A549 (cell line): ENCODE measurements at regions not wholly inside any gene's neighbourhood (a gene's known extent, or its start where the extent isn't known, plus 50 kb on each side); places are given as distances from the start of the nearest gene placed in this dataset.

ENCODE experiments used
- ATAC-seq, 2 experiments: fragments of 200-7000 bp in 1 of 2; fragments of >200 bp in 1 of 2; cut with Nextera tagmentation in 1 of 2; cut with Tn5 transposase in 1 of 2; 3 replicates each; pipeline versions ENCODE4 v1.8.0 to v1.9.1; 2018 to 2020; ENCODE audit warnings: mild to moderate bottlenecking in 1 of 2, moderate library complexity in 1 of 2
- CTCF ChIA-PET: fragments of 300-600 bp; sonication (Branson Sonifier 250); formaldehyde crosslinking; extraction: SDS; loops from one replicate; lab custom pipeline; 2021; ENCODE audit warnings: antibody characterized with exemption, inconsistent platforms; lab: Yijun Ruan, JAX
- POLR2A ChIA-PET: fragments of 350-600 bp; formaldehyde crosslinking; extraction: SDS; loops from one replicate; lab custom pipeline; 2021; ENCODE audit warnings: antibody characterized with exemption, inconsistent platforms; lab: Yijun Ruan, JAX
- DNase-seq, 2 experiments: peaks; one replicate each; pipeline versions ENCODE4 v3.0.0 to v3.0.0-alpha.2; 2011 to 2016; ENCODE audit warnings: low read depth in 1 of 2, low spot score in 1 of 2
- FAIRE-seq: peaks from 2 replicates; lab custom pipeline; 2011; peaks lifted over from hg19 to GRCh38; lab: Jason Lieb, UNC
- H3K27ac ChIP-seq, 2 experiments: fragments of >200 bp; sonication (Bioruptor Twin); formaldehyde crosslinking; 3 replicates each; pipeline ENCODE4 v1.5.1; 2016 to 2017
- H3K4me1 ChIP-seq: fragments of >200 bp; sonication (Bioruptor Twin); formaldehyde crosslinking; 3 replicates; pipeline ENCODE4 v1.6.1; 2016
- H3K4me2 ChIP-seq: fragments of >200 bp; sonication (Bioruptor Twin); formaldehyde crosslinking; 3 replicates; pipeline ENCODE4 v1.6.1; 2016
- H3K4me3 ChIP-seq: fragments of >200 bp; sonication (Bioruptor Twin); formaldehyde crosslinking; 3 replicates; pipeline ENCODE4 v1.5.1; 2016
- H3K9me3 ChIP-seq: fragments of >200 bp; sonication (Bioruptor Twin); formaldehyde crosslinking; 3 replicates; pipeline ENCODE4 v1.6.1; 2016
- CBX2 ChIP-seq: fragments of 200-600 bp; sonication (generic); IDR thresholded peaks from 2 replicates; pipeline ENCODE4 v1.6.1; 2016; ENCODE audit warnings: low read depth, mild to moderate bottlenecking, borderline replicate concordance
- CHD2 ChIP-seq: fragments of 150-350 bp; IDR thresholded peaks from 2 replicates; pipeline ENCODE4 v1.6.1; 2014; ENCODE audit warnings: low read length; ENCODE audit not compliant: partially characterized antibody
- CTCF ChIP-seq: fragments of >200 bp; sonication (Bioruptor Twin); formaldehyde crosslinking; IDR thresholded peaks from 3 replicates; pipeline ENCODE4 v1.5.1; 2016
- EHF ChIP-seq: fragments of 250-450 bp; sonication (Bioruptor Pico); IDR thresholded peaks from 2 replicates; pipeline ENCODE4 v1.5.0; 2020; ENCODE audit warnings: mild to moderate bottlenecking
- FOSB ChIP-seq: fragments of 250-450 bp; sonication (Bioruptor Pico); IDR thresholded peaks from 2 replicates; pipeline ENCODE4 v1.5.0; 2020; ENCODE audit warnings: mild to moderate bottlenecking, moderate library complexity
- GATA3 ChIP-seq: IDR thresholded peaks from 2 replicates; pipeline ENCODE4 v1.6.1; 2012; ENCODE audit warnings: borderline replicate concordance
- HOXA7 ChIP-seq: fragments of 250-450 bp; sonication (Bioruptor Pico); IDR thresholded peaks from 2 replicates; pipeline ENCODE4 v1.5.0; 2020; ENCODE audit warnings: mild to moderate bottlenecking, moderate library complexity
- JUN ChIP-seq, 2 experiments: fragments of >200 bp; sonication (Bioruptor Twin); formaldehyde crosslinking; IDR thresholded peaks; 2 replicates in 1 of 2; 3 replicates in 1 of 2; pipeline ENCODE4 v1.6.1; 2016 to 2017
- KDM1A ChIP-seq: fragments of 200-600 bp; sonication (generic); IDR thresholded peaks from 2 replicates; pipeline ENCODE4 v1.6.1; 2016; ENCODE audit warnings: low read depth, mild to moderate bottlenecking
- MAFK ChIP-seq: fragments of 450-650 bp; IDR thresholded peaks from 2 replicates; pipeline ENCODE4 v1.6.1; 2014; ENCODE audit not compliant: partially characterized antibody
- MAX ChIP-seq: IDR thresholded peaks from 2 replicates; pipeline ENCODE4 v1.6.1; 2012
- MAZ ChIP-seq: fragments of 150-350 bp; IDR thresholded peaks from 2 replicates; pipeline ENCODE4 v1.6.1; 2014; ENCODE audit warnings: antibody characterized with exemption, low read depth, low read length, borderline replicate concordance
- NFE2L2 ChIP-seq: fragments of 150-350 bp; conservative IDR thresholded peaks from 2 replicates; pipeline ENCODE4 v1.6.1; 2014; ENCODE audit warnings: low read length
- PHF8 ChIP-seq: fragments of 200-600 bp; sonication (generic); IDR thresholded peaks from 2 replicates; pipeline ENCODE4 v1.6.1; 2016; ENCODE audit warnings: low read depth, mild to moderate bottlenecking, antibody characterized with exemption, moderate library complexity, borderline replicate concordance
- POLR2AphosphoS2 ChIP-seq: conservative IDR thresholded peaks from 2 replicates; pipeline ENCODE4 v1.6.1; 2012; ENCODE audit warnings: low read length, improper control_type of control experiment, inconsistent platforms
- RFX5 ChIP-seq: fragments of 450-650 bp; IDR thresholded peaks from 2 replicates; pipeline ENCODE4 v1.7.1; 2014; ENCODE audit warnings: antibody characterized with exemption, mild to moderate bottlenecking, moderate library complexity
- SMC3 ChIP-seq: fragments of >200 bp; sonication (Bioruptor Twin); formaldehyde crosslinking; IDR thresholded peaks from 3 replicates; pipeline ENCODE4 v1.6.1; 2018; ENCODE audit warnings: inconsistent platforms
- SREBF2 ChIP-seq: fragments of 450-650 bp; IDR thresholded peaks from 2 replicates; pipeline ENCODE4 v1.6.1; 2014; ENCODE audit warnings: mild to moderate bottlenecking, moderate library complexity
- TFCP2L1 ChIP-seq: fragments of 250-450 bp; sonication (Bioruptor Pico); IDR thresholded peaks from 2 replicates; pipeline ENCODE4 v1.5.0; 2021; ENCODE audit warnings: mild to moderate bottlenecking
- TP53 ChIP-seq: fragments of 250-450 bp; sonication (Bioruptor Pico); IDR thresholded peaks from 2 replicates; pipeline ENCODE4 v1.5.0; 2021; ENCODE audit warnings: mild to moderate bottlenecking, moderate library complexity
- USF2 ChIP-seq: fragments of 450-650 bp; IDR thresholded peaks from 2 replicates; pipeline ENCODE4 v1.6.1; 2014; ENCODE audit warnings: antibody characterized with exemption
- ZNF302 ChIP-seq: fragments of 250-450 bp; sonication (Bioruptor Pico); IDR thresholded peaks from 2 replicates; pipeline ENCODE4 v1.9.0; 2021; ENCODE audit warnings: inconsistent platforms, mild to moderate bottlenecking, moderate library complexity
- ZSCAN20 ChIP-seq: fragments of 250-450 bp; sonication (Bioruptor Pico); IDR thresholded peaks from 2 replicates; pipeline ENCODE4 v1.8.0; 2022; ENCODE audit warnings: mild to moderate bottlenecking, moderate library complexity
- WGBS: methylation state at CpG from one replicate; pipeline ENCODE4 v1.1.6; 2017; ENCODE audit errors: missing lambda C conversion rate; 5-methylcytosine and 5-hydroxymethylcytosine counted together
- TF ChIP-seq, protein P1 (sequence below): fragments of 200-600 bp; sonication (generic); IDR thresholded peaks from 2 replicates; pipeline ENCODE4 v1.6.1; 2016; ENCODE audit warnings: antibody characterized with exemption, mild to moderate bottlenecking, moderate library complexity
- TF ChIP-seq, protein P2 (sequence below): IDR thresholded peaks from 2 replicates; pipeline ENCODE4 v1.6.1; 2012; ENCODE audit warnings: low read depth, borderline replicate concordance
- TF ChIP-seq, protein P3 (sequence below): fragments of 150-350 bp; IDR thresholded peaks from 2 replicates; pipeline ENCODE4 v1.6.1; 2014; ENCODE audit warnings: low read depth, mild to moderate bottlenecking, low read length
- TF ChIP-seq, protein P4 (sequence below): fragments of >200 bp; sonication (Bioruptor Twin); formaldehyde crosslinking; IDR thresholded peaks from 2 replicates; pipeline ENCODE4 v1.6.1; 2016

- no peak for ATAC-seq
- CTCF ChIA-PET: no interaction called here
These were observed 85.8 kb downstream of the CXXC4 start for GRCh38 chr4:104408878-104409277.

GRCh38 chr4:104404361-104404760, 90.3 kb downstream of the CXXC4 start:
- CTCF ChIA-PET: no interaction called here
- Histone ChIP-seq H3K27ac (no peak overlapping the region), H3K4me3 (no peak overlapping the region), H3K9me3 (no peaks in the 10 kb centered on the region), H3K4me2 (no peak overlapping the region)
- POLR2A ChIA-PET: no interaction called here
- DNase-seq: no peak
- TF ChIP-seq TFCP2L1 (CRISPR knock-in tag) (no peak), NFE2L2 (no peak), POLR2AphosphoS2 (no peak), GATA3 (no peak), FOSB (no peak), EHF (CRISPR knock-in tag) (no peak), ZNF302 (no peak), SMC3 (no peak), MAFK (no peak), MAX (no peak), CTCF (no peak), CHD2 (no peak)
- TF ChIP-seq, protein P1, sequence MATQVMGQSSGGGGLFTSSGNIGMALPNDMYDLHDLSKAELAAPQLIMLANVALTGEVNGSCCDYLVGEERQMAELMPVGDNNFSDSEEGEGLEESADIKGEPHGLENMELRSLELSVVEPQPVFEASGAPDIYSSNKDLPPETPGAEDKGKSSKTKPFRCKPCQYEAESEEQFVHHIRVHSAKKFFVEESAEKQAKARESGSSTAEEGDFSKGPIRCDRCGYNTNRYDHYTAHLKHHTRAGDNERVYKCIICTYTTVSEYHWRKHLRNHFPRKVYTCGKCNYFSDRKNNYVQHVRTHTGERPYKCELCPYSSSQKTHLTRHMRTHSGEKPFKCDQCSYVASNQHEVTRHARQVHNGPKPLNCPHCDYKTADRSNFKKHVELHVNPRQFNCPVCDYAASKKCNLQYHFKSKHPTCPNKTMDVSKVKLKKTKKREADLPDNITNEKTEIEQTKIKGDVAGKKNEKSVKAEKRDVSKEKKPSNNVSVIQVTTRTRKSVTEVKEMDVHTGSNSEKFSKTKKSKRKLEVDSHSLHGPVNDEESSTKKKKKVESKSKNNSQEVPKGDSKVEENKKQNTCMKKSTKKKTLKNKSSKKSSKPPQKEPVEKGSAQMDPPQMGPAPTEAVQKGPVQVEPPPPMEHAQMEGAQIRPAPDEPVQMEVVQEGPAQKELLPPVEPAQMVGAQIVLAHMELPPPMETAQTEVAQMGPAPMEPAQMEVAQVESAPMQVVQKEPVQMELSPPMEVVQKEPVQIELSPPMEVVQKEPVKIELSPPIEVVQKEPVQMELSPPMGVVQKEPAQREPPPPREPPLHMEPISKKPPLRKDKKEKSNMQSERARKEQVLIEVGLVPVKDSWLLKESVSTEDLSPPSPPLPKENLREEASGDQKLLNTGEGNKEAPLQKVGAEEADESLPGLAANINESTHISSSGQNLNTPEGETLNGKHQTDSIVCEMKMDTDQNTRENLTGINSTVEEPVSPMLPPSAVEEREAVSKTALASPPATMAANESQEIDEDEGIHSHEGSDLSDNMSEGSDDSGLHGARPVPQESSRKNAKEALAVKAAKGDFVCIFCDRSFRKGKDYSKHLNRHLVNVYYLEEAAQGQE: no peak
- TF ChIP-seq, protein P2, sequence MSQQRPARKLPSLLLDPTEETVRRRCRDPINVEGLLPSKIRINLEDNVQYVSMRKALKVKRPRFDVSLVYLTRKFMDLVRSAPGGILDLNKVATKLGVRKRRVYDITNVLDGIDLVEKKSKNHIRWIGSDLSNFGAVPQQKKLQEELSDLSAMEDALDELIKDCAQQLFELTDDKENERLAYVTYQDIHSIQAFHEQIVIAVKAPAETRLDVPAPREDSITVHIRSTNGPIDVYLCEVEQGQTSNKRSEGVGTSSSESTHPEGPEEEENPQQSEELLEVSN: no peak
- TF ChIP-seq, protein P3, sequence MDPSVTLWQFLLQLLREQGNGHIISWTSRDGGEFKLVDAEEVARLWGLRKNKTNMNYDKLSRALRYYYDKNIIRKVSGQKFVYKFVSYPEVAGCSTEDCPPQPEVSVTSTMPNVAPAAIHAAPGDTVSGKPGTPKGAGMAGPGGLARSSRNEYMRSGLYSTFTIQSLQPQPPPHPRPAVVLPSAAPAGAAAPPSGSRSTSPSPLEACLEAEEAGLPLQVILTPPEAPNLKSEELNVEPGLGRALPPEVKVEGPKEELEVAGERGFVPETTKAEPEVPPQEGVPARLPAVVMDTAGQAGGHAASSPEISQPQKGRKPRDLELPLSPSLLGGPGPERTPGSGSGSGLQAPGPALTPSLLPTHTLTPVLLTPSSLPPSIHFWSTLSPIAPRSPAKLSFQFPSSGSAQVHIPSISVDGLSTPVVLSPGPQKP: no peak
- TF ChIP-seq, all 56 proteins: peak for 0
- ATAC-seq (no peak), FAIRE-seq (no peak)
- 60% methylated on average over 6 of the region's 6 CpGs for WGBS
- H3K4me1 ChIP-seq: no peaks in the 10 kb centered on the region

More at GRCh38 chr4:104408878-104409277, 85.8 kb downstream of the CXXC4 start:
- WGBS: 31% methylated on average over 2 of the region's 2 CpGs
- no peaks in the 10 kb centered on the region for H3K9me3 ChIP-seq
- DNase-seq: no peak
- H3K27ac ChIP-seq: no peak overlapping the region
- POLR2A ChIA-PET: no interaction called here
- no peak for FAIRE-seq
- no peak overlapping the region for H3K4me3 ChIP-seq
- no peak overlapping the region for H3K4me2 ChIP-seq
- H3K4me1 ChIP-seq: no peaks in the 10 kb centered on the region
- TF ChIP-seq CHD2: no peak
- no peak for TF ChIP-seq TFCP2L1 (CRISPR knock-in tag)
- no peak for TF ChIP-seq PHF8
- no peak for TF ChIP-seq ZSCAN20 (CRISPR knock-in tag)
- TF ChIP-seq HOXA7 (CRISPR knock-in tag): no peak
- TF ChIP-seq MAZ: no peak
- no peak for TF ChIP-seq TP53 (CRISPR knock-in tag)
- TF ChIP-seq JUN (IDR thresholded peaks at IDR 0.05): no peak
- no peak for TF ChIP-seq POLR2AphosphoS2
- TF ChIP-seq, protein P2: no peak
- no peak for TF ChIP-seq CBX2
- no peak for TF ChIP-seq RFX5
- TF ChIP-seq KDM1A: no peak
- TF ChIP-seq, protein P4, sequence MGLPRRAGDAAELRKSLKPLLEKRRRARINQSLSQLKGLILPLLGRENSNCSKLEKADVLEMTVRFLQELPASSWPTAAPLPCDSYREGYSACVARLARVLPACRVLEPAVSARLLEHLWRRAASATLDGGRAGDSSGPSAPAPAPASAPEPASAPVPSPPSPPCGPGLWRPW: no peak
- TF ChIP-seq USF2: no peak
- TF ChIP-seq SREBF2: no peak
